GM12875 (cell line): ENCODE measurements at regions not wholly inside any gene's neighbourhood (a gene's known extent, or its start where the extent isn't known, plus 50 kb on each side); places are given as distances from the start of the nearest gene placed in this dataset.
"Not testable (repeated sequence)": the region's sequence is repeated elsewhere in the genome, so short reads cannot be mapped to it uniquely, and the experiment has no call there.

Experiments used
- H3K4me3 ChIP-seq: one replicate; pipeline ENCODE4 v1.5.1; 2011; ENCODE audit warnings: low read depth, low read length, control low read depth
- TF ChIP-seq, protein P1 (sequence below): IDR thresholded peaks from 2 replicates; pipeline ENCODE4 v1.5.1; 2011; ENCODE audit warnings: low read depth, mild to moderate bottlenecking, control low read depth, inconsistent platforms, low read length, moderate library complexity, borderline replicate concordance; ENCODE audit not compliant: insufficient read depth

DNA sequence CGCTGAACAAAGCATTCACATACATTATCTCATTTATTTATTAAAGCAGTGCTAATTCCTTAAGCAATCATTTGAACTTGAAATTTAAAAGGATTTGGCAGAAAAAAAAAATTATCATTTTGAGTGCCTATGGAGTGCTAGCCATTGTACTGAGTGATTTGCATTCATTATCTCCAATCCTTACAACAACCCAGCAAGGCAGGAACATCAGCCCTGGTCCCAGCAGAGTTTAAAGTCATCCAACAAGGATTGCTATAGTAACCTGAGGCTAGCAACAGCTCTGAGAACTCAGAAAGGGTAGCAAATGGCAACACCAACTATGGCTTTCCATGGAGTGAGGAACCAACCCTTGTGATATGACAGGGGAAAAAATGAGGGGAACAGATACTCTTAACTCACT, 237.6 kb upstream of the SETMAR start:
- TF ChIP-seq, protein P1, sequence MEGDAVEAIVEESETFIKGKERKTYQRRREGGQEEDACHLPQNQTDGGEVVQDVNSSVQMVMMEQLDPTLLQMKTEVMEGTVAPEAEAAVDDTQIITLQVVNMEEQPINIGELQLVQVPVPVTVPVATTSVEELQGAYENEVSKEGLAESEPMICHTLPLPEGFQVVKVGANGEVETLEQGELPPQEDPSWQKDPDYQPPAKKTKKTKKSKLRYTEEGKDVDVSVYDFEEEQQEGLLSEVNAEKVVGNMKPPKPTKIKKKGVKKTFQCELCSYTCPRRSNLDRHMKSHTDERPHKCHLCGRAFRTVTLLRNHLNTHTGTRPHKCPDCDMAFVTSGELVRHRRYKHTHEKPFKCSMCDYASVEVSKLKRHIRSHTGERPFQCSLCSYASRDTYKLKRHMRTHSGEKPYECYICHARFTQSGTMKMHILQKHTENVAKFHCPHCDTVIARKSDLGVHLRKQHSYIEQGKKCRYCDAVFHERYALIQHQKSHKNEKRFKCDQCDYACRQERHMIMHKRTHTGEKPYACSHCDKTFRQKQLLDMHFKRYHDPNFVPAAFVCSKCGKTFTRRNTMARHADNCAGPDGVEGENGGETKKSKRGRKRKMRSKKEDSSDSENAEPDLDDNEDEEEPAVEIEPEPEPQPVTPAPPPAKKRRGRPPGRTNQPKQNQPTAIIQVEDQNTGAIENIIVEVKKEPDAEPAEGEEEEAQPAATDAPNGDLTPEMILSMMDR = no peak
- H3K4me3 ChIP-seq = no peak overlapping the region

DNA sequence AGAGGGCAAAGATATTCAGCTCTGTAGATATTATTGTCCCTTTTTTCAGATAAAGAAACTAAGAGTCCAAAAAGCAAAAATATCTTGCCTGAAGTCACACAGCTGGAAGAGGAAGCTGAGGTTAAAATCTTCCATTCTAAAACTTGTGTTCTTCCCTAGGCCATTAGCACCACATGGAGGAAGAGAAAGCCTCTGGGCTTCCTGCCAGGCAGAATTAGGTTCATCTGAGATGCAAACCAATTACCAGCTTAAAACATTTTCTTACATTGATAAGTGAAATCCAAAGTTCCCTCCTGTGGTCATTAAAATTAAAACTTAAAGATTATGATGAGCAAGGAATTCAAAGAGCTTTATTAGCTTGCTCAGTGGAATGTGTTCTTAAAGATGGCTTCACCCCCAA, 235.3 kb upstream of the SETMAR start:
- TF ChIP-seq, protein P1 = no peak
- no peak overlapping the region for H3K4me3 ChIP-seq

DNA sequence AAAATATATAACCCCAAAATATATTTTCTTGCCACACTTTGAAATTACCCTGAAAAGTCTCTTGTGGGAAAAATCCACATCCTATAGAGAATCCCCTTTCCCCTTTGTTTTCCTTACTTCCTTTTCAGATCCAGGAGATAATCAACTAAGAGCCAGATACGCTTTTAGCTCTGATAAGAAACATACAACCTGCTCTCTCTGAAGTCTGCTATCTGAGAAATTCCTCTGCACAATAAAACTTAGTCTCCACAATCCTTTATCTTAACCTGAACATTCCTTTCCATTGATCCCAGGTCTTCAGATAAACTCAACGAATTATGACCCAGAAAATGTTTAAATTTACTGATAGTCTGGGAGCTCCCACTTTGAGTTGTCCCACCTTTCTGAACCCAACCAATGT, 233.4 kb upstream of the SETMAR start:
- TF ChIP-seq, protein P1 = no peak
- no peak overlapping the region for H3K4me3 ChIP-seq

DNA sequence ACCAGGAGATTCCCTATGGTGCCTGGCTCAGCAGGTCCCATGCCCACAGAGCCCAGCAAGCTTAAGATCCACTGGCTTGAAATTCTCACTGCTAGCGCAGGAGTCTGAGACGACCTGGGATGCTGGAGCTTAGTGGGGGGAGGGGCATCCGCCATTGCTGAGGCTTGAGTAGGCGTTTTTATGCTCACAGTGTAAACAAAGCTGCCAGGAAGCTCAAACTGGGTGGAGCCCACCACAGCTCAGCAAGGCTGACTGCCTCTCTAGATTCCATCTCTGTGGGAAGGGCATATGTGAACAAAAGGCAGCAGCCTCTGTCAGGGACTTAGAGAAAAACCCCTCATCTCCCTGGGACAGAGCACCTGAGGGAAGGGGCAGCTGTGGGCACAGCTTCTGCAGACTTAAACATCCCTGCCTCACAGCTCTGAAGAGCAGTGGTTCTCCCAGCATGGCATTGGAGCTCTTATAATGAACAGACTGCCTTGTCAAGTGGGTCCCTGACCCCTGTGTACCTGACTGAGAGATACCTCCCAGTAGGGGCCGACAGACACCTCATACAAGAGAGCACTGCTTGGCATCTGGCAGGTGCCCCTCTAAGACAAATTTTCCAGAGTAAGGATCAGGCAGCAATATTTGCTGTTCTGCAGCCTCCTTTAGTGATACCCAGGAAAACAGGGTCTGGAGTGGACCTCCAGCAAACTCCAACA, 231.5 kb upstream of the SETMAR start:
- TF ChIP-seq, protein P1 = no peak
- H3K4me3 ChIP-seq = no peak overlapping the region

DNA sequence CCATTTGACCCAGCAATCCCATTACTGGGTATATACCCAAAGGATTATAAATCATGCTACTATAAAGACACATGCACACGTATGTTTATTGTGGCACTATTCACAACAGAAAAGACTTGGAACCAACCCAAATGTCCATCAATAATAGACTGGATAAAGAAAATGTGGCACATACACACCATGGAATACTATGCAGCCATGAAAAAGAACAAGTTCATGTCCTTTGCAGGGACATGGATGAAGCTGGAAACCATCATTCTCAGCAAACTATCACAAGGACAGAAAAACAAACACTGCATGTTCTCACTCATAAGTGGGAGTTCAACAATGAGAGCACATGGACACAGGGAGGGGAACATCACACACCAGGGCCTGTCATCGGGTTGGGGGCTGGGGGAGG, 225.9 kb upstream of the SETMAR start:
- H3K4me3 ChIP-seq = not testable (repeated sequence)

DNA sequence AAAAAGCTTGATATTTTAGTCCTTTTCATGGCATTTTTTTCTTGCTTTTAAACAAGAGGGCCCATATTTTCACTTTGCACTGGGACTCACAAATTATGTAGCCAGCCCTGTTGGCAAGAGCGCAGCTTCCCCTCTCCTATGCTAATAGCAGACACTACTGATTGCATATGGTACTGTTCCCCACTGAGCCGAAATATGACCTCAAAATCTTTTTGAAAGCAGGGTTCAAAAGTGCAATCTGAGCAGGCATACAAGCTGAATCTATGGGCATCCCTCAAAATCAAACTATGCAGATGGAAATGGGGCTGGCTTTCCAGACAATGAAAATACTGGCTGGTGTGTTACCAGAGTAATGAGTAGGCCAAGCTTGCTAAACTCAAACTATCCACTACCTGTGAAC, 225.2 kb upstream of the SETMAR start:
- H3K4me3 ChIP-seq = no peak overlapping the region
- TF ChIP-seq, protein P1 = no peak

DNA sequence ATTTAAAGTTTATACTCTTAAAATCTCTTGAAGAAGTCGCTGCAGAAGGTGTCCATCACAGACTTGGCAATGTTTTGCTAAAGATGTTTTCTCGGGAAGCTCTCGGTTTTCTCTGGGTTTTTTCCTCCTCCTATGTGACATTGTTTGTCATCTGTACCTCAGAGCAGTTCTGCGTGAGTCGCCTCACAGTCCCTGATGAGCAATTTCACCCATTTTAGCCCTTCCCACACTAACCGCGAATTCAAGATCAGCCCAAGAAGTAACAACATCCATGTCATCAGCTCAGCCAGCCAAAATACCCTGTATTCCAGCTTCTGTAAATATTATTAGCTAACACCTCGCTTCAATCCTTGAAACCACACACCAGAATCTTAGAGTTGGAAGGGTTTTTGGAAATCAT, 224.3 kb upstream of the SETMAR start:
- no peak overlapping the region for H3K4me3 ChIP-seq
- TF ChIP-seq, protein P1 = no peak
